OCI-LY7 (cell line): ENCODE measurements at regions not wholly inside any gene's neighbourhood (a gene's known extent, or its start where the extent isn't known, plus 50 kb on each side); places are given as distances from the start of the nearest gene placed in this dataset.

Experiments
- CTCF ChIP-seq: fragments of 200-600 bp; sonication (generic); conservative IDR thresholded peaks from 2 replicates; pipeline ENCODE4 v1.5.1; 2014; ENCODE audit warnings: mild to moderate bottlenecking, antibody characterized with exemption, low read length, moderate library complexity, mixed read lengths
- EZH2phosphoT487 ChIP-seq: fragments of 200-600 bp; sonication (generic); IDR thresholded peaks from 2 replicates; pipeline ENCODE4 v1.6.1; 2018; ENCODE audit warnings: low read depth, borderline replicate concordance, mild to moderate bottlenecking, mixed run types, antibody characterized with exemption, low read length, moderate library complexity, mixed read lengths

GRCh38 chr2:51667679-51668078, 635.7 kb upstream of the NRXN1 start:
- TF ChIP-seq CTCF: no peak
- no peak for TF ChIP-seq EZH2phosphoT487
